ENCODE measurements at regions not wholly inside any gene's neighbourhood (a gene's known extent, or its start where the extent isn't known, plus 50 kb on each side); places are given as distances from the start of the nearest gene placed in this dataset.

DNA sequence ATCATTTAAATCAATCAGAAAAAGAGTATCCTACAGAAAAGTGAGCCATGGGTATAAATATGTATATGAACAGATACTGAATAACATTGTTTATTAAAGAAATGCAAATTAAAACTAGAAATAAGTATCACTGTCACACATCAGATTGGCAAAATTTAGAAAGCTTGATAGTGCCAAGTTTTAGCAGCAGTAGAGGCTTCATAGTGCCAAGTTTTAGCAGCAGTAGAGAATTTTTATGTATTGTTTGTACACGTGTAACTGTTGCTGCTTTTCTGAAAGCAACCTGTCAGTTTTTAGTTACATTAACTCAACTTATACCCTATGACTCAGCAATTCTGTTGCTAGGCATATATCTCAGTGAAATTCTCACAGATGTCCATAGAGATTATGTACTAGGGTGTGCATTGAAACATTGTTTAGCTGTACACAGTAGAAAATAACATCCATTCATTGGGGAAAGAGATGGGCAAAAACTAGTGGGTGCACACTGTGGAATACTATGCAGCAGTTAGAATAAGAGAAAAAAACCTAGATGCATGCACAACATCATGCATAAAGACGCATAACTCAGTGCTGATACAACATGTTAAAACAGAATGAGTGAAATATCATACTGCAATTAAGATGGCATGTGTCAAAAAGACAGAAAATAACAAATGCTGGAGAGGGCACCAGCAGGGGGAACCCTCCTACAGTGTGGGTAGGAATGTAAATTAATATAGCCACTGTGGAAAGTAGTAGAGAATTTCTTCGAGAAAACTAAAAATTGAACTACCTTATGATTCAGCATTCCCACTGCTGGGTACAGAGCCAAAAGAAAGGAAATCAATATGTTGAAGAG, 294.5 kb upstream of the NT5C1B start:
- WGBS (ENCODE audit: insufficient coverage, low coverage, missing lambda C conversion rate), result 2% methylated on average over 3 of the region's 3 CpGs
- no peaks in the 10 kb centered on the region for H3K36me3 ChIP-seq (ENCODE audit: control insufficient read depth, insufficient read depth, low read length)
- TF ChIP-seq ZNF165 (CRISPR knock-in tag; IDR thresholded peaks at IDR 0.05; ENCODE audit: borderline replicate concordance), result no peak
- TF ChIP-seq MAFF (IDR thresholded peaks at IDR 0.05; ENCODE audit: low read length), result peak; percentile 14; the same call in 1 of the 2 replicates
- TF ChIP-seq C11orf30 (IDR thresholded peaks at IDR 0.05; ENCODE audit: low read depth), result 0 out of 2 replicates have a peak, but pooled peaks have one; percentile 6
- no peak for TF ChIP-seq GTF2E2 (tag; IDR thresholded peaks at IDR 0.05)
- no peak for TF ChIP-seq POLR3A (IDR thresholded peaks at IDR 0.05; ENCODE audit: borderline replicate concordance, extremely low read depth, insufficient read depth, insufficient read length)
- no peak for TF ChIP-seq IRF1 (CRISPR knock-in tag; IDR thresholded peaks at IDR 0.05; ENCODE audit: borderline replicate concordance)
- peak; percentile 58 for TF ChIP-seq NFE2L1 (tag; IDR thresholded peaks at IDR 0.05; ENCODE audit: borderline replicate concordance, low read depth)
- TF ChIP-seq HDGF (IDR thresholded peaks at IDR 0.05), result no peak
- TF ChIP-seq GTF2F1 (IDR thresholded peaks at IDR 0.05; ENCODE audit: low read depth, low read length), result no peak
- peak; percentile 32; the same call in 1 of the 2 replicates for TF ChIP-seq MAFK (IDR thresholded peaks at IDR 0.05; ENCODE audit: low read length)
- TF ChIP-seq SRSF1 (IDR thresholded peaks at IDR 0.05; ENCODE audit: low read depth, low read length), result no peak
- TF ChIP-seq ZNF212 (CRISPR knock-in tag; IDR thresholded peaks at IDR 0.05), result no peak
- no peak for TF ChIP-seq ARID2 (IDR thresholded peaks at IDR 0.05)
- TF ChIP-seq TSC22D4 (tag; IDR thresholded peaks at IDR 0.05), result no peak
- 0 out of 2 replicates have a peak, but pooled peaks have one; percentile 28 for TF ChIP-seq ZNF316 (IDR thresholded peaks at IDR 0.05)
- no peak for TF ChIP-seq ZZZ3 (IDR thresholded peaks at IDR 0.05)
- TF ChIP-seq RAD21 (CRISPR knock-in tag; conservative IDR thresholded peaks at IDR 0.05 in 1 of 2, IDR thresholded peaks at IDR 0.05 in 1 of 2), result peak in 1 of 2 experiments; percentile 12; a peak in 1 of 4 replicates
- peak; percentile 58 for TF ChIP-seq MAFG (tag; conservative IDR thresholded peaks at IDR 0.05)
- TF ChIP-seq, protein P1, sequence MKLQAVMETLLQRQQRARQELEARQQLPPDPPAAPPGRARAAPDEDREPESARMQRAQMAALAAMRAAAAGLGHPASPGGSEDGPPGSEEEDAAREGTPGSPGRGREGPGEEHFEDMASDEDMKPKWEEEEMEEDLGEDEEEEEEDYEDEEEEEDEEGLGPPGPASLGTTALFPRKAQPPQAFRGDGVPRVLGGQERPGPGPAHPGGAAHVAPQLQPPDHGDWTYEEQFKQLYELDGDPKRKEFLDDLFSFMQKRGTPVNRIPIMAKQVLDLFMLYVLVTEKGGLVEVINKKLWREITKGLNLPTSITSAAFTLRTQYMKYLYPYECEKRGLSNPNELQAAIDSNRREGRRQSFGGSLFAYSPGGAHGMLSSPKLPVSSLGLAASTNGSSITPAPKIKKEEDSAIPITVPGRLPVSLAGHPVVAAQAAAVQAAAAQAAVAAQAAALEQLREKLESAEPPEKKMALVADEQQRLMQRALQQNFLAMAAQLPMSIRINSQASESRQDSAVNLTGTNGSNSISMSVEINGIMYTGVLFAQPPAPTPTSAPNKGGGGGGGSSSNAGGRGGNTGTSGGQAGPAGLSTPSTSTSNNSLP (IDR thresholded peaks at IDR 0.05; ENCODE audit: borderline replicate concordance, low read depth, low read length), result no peak
- CTCF ChIA-PET (ENCODE audit: low intra/inter-chr PET ratio), result no interaction called here
- no peak overlapping the region for H3K4me3 ChIP-seq
- H3K27ac ChIP-seq (ENCODE audit: extremely low read depth, low read depth, low read length), result no peak overlapping the region
- DNase-seq (ENCODE audit: extremely low read depth in 1 of 4, low spot score in 3 of 4) (no peak), ATAC-seq (no peak), FAIRE-seq (no peak)
- intact Hi-C loops (cut with micrococcal nuclease) (no loop called here), in situ Hi-C loops (cut with MboI) (no loop called here)
- H3K9me3 ChIP-seq (replicated peaks; ENCODE audit: control insufficient read depth, insufficient read depth, low read depth, low read length), result no peaks in the 10 kb centered on the region
- POLR2A ChIA-PET, result no interaction called here
- H2AFZ ChIP-seq (ENCODE audit: low read depth, low read length), result no peak overlapping the region
- H3K4me2 ChIP-seq (ENCODE audit: insufficient read depth, low read length), result no peak overlapping the region
- no peak overlapping the region for H3K9ac ChIP-seq (ENCODE audit: insufficient read depth in 1 of 2, low read depth in 2 of 2, low read length in 2 of 2)
- BruUV-seq (replicated peaks), result no TSS peak
- H3K79me2 ChIP-seq (ENCODE audit: control insufficient read depth, insufficient read depth, low read length), result no peaks in the 10 kb centered on the region
- H3K27me3 ChIP-seq (ENCODE audit: control insufficient read depth in 2 of 2, insufficient read depth in 2 of 2, low read length in 2 of 2), result no peaks in the 10 kb centered on the region
- H3K4me1 ChIP-seq (replicated peaks in 1 of 2; ENCODE audit: control insufficient read depth in 2 of 2, insufficient read depth in 2 of 2, low read length in 2 of 2), result no peaks in the 10 kb centered on the region
- H4K20me1 ChIP-seq (replicated peaks; ENCODE audit: control insufficient read depth, insufficient read depth, low read length), result no peaks in the 10 kb centered on the region
- H3K9me1 ChIP-seq (ENCODE audit: control insufficient read depth, insufficient read depth, low read length), result no peaks in the 10 kb centered on the region
